Erythroblast (primary cell): ENCODE measurements at regions not wholly inside any gene's neighbourhood (a gene's known extent, or its start where the extent isn't known, plus 50 kb on each side); places are given as distances from the start of the nearest gene placed in this dataset.

Experiments
- DNase-seq, 2 experiments: peaks; one replicate each; lab custom pipeline; 2025; lab: John Stamatoyannopoulos, UW
- GATA1 ChIP-seq: IDR thresholded peaks from 2 replicates; pipeline ENCODE4 v1.6.1; 2011; ENCODE audit warnings: low read depth, mild to moderate bottlenecking, control low read depth, low read length, moderate library complexity
- POLR2A ChIP-seq: IDR thresholded peaks from 2 replicates; pipeline ENCODE4 v1.6.1; 2011; ENCODE audit warnings: mild to moderate bottlenecking, low read length

DNA sequence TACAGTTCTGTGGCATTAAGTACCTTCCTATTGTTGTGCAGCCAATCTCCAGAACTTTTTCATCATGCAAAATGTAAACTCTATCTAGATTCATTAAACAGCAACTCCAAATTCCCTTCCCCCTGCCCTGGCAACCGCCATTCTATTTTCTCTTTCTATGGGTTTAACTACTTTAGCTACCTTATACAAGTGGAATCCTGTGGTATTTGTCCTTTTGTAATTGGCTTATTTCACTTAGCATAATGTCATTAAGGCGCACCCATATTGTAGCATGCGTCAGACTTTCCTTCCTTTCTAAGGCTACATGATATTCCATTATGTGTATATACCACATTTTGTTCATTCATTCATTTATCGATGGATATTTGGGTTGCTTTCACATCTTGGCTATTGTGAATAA is 142.4 kb downstream of the CAAP1 start:
- TF ChIP-seq POLR2A, result no peak
- TF ChIP-seq GATA1, result no peak
- DNase-seq, result no peak

DNA sequence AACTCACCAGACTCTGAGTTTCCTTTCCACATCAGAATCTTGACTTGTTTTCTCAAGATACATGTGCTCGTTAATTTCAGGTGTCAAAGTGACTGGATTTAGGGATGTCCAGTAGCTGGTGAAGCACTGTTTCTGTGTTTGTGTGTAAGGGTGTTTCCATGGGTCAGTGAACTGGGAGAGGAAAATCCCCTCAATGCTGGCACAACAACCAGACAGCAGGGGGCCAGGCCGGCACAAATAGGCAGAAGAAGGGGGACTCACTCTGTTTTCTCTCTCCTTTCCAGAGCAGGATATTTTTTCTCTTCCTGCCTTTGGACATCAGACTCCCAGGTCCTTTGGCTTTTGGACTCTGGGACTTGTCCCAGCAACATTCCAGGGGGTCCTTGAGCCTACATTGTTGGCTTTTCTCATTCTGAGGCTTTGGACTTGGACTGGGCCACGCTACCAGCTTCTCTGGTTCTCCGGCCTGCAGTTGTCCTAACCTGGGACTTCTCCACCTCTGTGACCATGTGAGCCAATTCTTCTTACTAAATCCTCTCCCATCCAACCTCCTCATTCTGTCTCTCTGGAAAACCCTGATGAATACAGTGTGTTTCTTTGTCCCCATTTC is 144.0 kb downstream of the CAAP1 start:
- DNase-seq, result no peak

DNA sequence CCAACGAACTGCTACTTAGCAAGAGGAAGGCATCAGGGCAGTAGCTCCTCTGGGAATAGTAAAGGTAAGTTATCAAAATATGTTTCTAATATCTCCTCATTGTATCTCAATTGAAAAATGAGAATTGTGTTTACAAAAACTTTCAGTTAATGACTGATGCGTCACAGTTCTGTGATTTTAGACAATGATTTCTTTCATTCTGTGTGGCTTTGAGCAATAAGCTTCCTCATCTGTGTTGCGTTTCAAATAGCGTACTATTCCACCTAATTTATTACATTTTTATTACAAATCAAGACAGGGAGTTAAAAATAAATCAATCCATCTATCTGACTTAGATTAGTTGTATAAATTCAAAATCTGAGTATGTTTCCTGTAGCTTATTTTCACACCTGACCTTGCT is 145.0 kb downstream of the CAAP1 start:
- TF ChIP-seq POLR2A (no peak), GATA1 (no peak)
- DNase-seq, result no peak

More for the DNA sequence above, 144.0 kb downstream of the CAAP1 start:
- TF ChIP-seq GATA1, result no peak
- TF ChIP-seq POLR2A, result no peak

DNA sequence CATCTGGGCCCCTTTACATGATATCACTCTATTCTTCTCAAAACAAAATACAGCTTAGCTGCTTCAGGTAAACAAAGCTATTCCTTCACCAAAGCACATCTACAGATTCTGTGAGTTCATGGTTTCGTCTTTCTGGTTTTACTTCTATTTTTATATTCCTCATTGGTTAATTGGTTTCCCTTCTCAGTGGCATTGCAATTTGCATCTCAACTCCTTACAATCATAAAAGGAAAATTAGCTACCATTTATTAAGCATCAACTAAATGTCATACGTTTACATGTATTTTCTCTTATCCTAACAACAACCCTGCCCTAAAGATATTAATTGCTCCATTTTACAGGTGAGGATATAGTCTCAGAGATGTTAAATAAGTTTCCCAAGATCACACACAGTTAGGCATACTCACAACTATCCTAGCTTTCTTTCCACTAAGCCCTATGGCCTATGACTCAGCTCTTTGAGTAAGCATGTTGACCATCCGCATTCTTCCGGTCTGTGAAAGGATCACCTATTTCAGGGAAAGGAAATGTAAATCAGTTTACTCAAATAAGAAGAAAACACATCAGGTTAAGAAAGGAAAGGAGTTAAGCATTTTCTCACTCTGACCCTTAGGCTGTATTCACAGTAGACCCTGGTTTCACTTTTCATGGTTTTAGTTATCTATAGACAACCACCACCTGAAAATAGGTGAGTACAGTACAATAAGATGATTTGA is 146.1 kb downstream of the CAAP1 start:
- TF ChIP-seq GATA1 (no peak), POLR2A (no peak)
- DNase-seq, result no peak

DNA sequence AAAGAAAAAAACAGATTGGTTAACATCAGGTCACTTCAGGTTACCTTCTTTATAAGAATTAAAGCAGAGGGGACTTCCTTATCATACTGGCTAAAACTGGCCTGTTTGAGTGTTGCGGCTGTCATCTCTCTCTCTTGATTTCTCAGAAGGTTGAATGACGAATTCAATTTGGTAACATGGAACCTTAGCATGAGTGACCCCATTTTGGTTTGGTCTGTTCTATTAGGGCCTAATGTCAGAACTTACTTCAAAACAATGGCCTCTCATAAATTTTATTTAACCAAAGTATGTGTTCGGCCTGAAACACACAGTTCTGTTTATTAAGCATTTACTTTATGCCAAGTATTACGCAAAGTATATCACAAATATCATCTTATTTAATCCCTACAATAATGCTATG is 147.5 kb downstream of the CAAP1 start:
- TF ChIP-seq GATA1, result no peak
- TF ChIP-seq POLR2A, result no peak
- no peak for DNase-seq

DNA sequence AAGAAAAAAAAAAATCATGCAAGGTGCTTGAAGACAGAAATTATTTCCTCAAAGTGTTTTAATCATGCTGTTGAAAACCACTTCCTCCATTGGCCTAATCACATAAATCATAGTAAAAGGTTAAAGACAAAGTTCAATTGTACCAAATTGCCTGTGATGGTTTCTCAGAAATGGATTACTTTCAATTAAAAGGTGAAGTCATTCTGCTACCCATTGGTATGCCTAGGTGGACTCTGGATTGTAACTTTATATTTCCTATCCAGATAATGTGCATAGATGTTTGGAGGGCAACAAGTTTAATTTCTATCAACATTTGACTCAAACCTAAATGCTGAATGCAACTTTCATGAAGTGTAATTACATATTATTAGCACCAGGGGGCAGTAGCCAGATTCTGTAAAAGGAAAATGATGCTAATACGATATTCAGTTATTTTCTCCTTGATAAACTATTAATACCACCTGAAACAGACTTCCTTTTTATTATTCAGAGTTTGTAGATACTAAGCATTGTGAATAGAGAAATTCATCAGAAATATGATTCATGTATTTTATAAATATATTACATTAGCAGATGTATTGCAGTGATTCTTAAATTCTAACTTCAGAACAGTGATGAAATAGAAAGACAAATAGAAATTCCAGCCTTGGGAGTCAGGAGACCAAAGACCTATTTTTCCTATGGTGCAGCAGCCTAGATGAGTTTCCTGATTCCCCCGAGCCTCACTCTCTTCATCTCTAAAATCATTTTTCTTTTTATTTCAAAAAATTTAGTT is 148.2 kb downstream of the CAAP1 start:
- TF ChIP-seq GATA1, result no peak
- TF ChIP-seq POLR2A, result no peak
- DNase-seq, result peak; percentile 23 to 58

DNA sequence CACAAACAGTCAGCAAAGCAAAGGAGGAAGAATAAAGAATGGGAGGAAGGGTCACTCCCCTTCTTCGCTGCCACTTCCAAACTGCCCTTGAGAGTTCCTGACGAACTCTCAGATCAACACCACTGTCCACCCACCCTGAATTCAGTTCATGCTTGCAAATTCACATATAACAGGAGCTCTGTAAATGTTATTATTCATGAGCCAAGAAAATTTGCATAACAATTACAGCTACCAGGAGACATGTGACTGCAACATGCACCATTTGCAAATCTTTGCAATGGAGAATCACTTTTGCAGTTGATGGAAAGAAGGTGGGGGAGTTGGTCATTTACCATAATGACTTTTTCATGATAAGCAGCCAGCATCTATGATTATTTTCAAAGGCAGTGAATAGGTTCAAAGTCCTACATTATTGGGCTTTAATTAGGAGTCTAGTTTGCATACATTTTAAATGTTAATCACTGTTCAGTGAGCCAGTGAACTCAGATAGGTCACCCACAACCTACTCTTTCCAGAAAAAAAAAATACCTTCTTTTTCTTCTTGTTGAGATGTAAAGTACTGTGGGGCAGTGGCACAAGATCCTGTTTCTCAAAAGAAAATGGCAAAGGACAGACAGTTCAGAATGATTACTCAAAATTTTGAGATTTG is 149.7 kb downstream of the CAAP1 start:
- no peak for DNase-seq
- TF ChIP-seq POLR2A (no peak), GATA1 (no peak)

DNA sequence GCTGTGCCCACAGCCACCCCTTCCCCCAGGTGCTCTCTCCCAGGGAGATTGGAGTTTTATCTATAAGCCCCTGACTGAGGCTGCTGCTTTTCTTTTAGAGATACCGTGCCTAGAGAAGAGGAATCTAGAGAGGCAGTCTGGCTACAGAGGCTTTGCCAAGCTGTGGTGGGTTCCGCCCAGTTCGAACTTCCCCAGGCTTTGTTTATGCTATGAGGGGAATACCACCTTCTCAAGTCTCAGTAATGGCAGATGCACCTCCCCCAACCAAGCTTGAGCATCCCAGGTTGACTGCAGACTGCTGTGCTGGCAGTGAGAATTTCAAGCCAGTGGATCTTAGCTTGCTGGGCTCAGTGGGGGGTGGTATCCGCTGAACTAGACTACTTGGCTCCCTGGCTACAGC is 157.4 kb downstream of the CAAP1 start:
- TF ChIP-seq GATA1, result no peak
- TF ChIP-seq POLR2A, result no peak
- no peak for DNase-seq

DNA sequence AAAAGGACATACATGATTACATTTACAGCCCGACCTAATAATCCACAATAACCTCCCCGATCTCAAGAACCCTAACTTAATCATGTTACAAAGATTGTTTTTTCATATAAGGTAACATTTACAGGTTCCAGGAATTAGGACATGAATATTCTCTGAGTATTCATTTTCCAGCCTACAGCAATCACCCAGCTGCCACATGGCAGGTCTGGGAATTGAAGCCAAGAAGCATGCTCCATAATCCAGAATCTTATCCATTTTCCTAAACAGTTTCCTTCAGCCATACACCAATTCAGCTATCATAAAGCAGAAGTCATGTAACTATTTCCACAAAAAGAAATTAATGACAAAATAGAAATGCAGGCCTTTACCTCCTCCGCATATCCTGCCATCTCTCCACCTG is 163.4 kb downstream of the CAAP1 start:
- TF ChIP-seq POLR2A, result no peak
- no peak for DNase-seq

DNA sequence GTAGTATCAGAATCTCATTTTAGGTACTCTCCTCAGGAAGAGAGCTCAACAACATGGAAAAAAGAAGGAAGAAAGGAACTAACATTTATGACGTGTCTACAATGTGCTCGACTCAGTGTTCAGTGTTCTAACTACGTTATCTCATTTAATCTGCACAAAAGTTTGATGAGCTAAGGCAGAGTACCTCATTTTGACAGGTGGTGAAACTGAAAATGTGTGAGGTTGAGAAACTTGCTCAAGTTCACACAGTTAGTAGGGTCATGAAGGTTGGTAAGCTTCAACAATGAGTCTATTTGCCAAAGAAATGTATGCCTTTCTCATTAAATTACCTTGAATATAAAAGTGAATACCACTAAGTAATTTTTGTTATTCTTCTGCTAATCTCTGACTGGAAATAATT is 165.1 kb downstream of the CAAP1 start:
- TF ChIP-seq POLR2A (no peak), GATA1 (no peak)

DNA sequence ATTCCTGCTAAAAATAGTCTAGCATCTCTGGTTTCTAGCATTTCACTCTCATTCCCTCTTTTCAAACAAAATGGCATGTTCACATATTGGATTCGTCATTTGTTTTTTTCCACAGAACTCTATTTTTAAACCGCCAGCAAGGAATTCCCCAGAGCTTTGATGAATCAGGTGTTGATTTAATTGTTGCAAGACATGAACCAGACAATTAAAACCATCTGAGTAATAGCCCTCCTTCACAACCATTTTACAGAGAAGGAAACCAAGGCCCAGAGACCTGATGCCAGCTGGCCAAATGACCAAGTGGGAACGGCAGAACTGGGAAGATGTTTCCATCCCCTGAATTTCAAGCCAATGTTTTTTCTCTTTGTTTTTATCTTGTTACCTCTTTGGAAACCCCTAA is 167.0 kb downstream of the CAAP1 start:
- TF ChIP-seq POLR2A (no peak), GATA1 (no peak)
- DNase-seq, result no peak

More for the DNA sequence above, 165.1 kb downstream of the CAAP1 start:
- no peak for DNase-seq

DNA sequence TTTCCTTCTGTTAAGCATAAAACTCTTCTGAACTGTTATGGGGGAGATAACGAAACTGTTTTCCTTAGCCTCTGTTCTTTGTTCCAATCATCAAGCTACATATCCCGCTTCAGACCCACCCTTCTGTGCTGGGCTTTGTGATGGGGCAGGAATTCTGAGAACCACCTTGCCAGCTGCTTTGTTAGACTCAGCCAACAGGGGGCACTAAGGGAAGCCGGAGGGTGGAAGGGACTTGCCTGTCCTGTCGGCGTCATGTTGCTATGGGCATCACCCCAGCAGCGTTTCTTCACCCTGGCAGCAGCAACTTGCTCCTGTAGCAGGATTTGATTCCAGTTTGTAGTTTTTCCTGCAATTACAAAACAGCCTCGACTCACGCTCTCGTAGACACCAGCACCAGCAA is 169.1 kb downstream of the CAAP1 start:
- TF ChIP-seq GATA1 (no peak), POLR2A (no peak)
- peak; percentile 21 to 37 for DNase-seq

DNA sequence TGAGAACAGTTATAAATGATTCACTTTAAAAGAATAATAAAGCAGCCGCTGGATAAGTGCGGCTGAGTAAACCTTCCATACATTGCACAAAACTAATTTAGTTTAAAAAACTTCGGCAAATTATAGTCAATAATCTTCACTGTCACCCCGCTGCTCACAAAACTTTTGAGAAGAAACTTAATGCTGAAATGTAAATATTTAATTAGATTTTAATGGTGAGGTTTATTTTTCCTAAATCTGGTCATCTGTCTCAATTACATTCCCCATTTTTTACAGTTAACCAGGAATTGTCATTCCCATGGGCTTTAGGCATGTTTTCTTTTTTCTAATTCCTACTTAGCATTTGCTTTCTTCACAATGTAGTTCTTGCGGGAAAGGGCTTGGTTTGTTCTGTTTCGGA is 169.8 kb downstream of the CAAP1 start:
- DNase-seq, result no peak
- TF ChIP-seq GATA1 (no peak), POLR2A (no peak)

DNA sequence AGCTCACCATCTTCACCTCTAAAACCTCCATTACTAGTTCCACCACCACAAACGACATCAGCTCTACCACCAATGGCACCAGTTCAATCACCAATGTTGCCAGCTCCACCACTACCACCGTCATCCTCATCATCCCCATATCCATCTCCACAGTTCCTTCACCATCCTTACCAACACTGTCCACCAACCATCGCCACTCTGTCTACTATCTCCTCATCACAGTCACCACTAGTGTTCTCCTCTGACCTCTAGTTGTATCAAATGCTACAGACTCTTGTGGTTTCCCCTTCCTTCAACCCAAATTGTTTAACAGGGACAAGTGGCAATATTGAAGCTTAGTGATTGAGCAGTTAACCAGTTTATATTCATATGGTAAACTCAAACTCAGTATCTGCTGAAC is 182.6 kb downstream of the CAAP1 start:
- no peak for TF ChIP-seq POLR2A
- no peak for TF ChIP-seq GATA1
- DNase-seq, result no peak
